Muscle of leg (tissue), 3 donors: ENCODE measurements at regions not wholly inside any gene's neighbourhood (a gene's known extent, or its start where the extent isn't known, plus 50 kb on each side); places are given as distances from the start of the nearest gene placed in this dataset.
A peak's percentile ranks its signal among the peaks of the same experiment; 100 is the strongest.
"Not testable (repeated sequence)": the region's sequence is repeated elsewhere in the genome, so short reads cannot be mapped to it uniquely, and the experiment has no call there.

Experiments used
- DNase-seq: peaks from one replicate; pipeline ENCODE4 v3.0.0; 2013
- H3K27ac ChIP-seq: one replicate; pipeline ENCODE4 v1.5.1; 2013; ENCODE audit warnings: mild to moderate bottlenecking, low read length, control low read depth
- H3K27me3 ChIP-seq: one replicate; pipeline ENCODE4 v1.6.1; 2013; ENCODE audit warnings: low read length; ENCODE audit not compliant: control insufficient read depth, insufficient read depth
- H3K36me3 ChIP-seq: one replicate; pipeline ENCODE4 v1.6.1; 2013; ENCODE audit warnings: low read length; ENCODE audit not compliant: control insufficient read depth, insufficient read depth
- H3K4me1 ChIP-seq: one replicate; pipeline ENCODE4 v1.6.1; 2013; ENCODE audit warnings: low read length; ENCODE audit not compliant: control insufficient read depth, insufficient read depth
- H3K4me3 ChIP-seq: one replicate; pipeline ENCODE4 v1.5.1; 2013; ENCODE audit warnings: low read length, control low read depth
- H3K9me3 ChIP-seq: replicated peaks from 2 replicates; pipeline ENCODE4 v1.6.1; 2013; ENCODE audit warnings: low read depth, low read length; ENCODE audit not compliant: control insufficient read depth
- WGBS: methylation state at CpG from one replicate; pipeline ENCODE4 v1.1.5; 2013; ENCODE audit warnings: missing lambda C conversion rate; ENCODE audit not compliant: insufficient coverage; 5-methylcytosine and 5-hydroxymethylcytosine counted together

GRCh38 chr20:12086359-12086758, 168.7 kb downstream of the BTBD3 start:
- no peak overlapping the region for H3K27ac ChIP-seq
- DNase-seq: no peak
- no peaks in the 10 kb centered on the region for H3K36me3 ChIP-seq
- no peaks in the 10 kb centered on the region for H3K4me1 ChIP-seq
- H3K4me3 ChIP-seq: no peak overlapping the region
- H3K27me3 ChIP-seq: no peaks in the 10 kb centered on the region
- H3K9me3 ChIP-seq: no peaks in the 10 kb centered on the region
- 60% methylated on average over 1 of the region's 1 CpG for WGBS

- Histone ChIP-seq H3K9me3 (no peaks in the 10 kb centered on the region), H3K27me3 (no peaks in the 10 kb centered on the region), H3K4me3 (no peak overlapping the region), H3K27ac (no peak overlapping the region), H3K36me3 (no peaks in the 10 kb centered on the region), H3K4me1 (no peaks in the 10 kb centered on the region)
- WGBS: no CpG with 5 or more reads among the region's 1 CpG
- DNase-seq: no peak
These were observed 173.2 kb downstream of the BTBD3 start for GRCh38 chr20:12090920-12091319.

- DNase-seq: no peak
- no peak overlapping the region for H3K27ac ChIP-seq
- H3K4me1 ChIP-seq: peaks cover 2% of the 10 kb centered on the region
- no peaks in the 10 kb centered on the region for H3K36me3 ChIP-seq
- H3K27me3 ChIP-seq: no peaks in the 10 kb centered on the region
- H3K9me3 ChIP-seq: no peaks in the 10 kb centered on the region
- no peak overlapping the region for H3K4me3 ChIP-seq
- WGBS: 77% methylated on average over 4 of the region's 10 CpGs
These were observed 175.5 kb downstream of the BTBD3 start for GRCh38 chr20:12093057-12093796.

- H3K27me3 ChIP-seq, DNase-seq, H3K27ac ChIP-seq, H3K9me3 ChIP-seq, H3K4me1 ChIP-seq, H3K4me3 ChIP-seq, H3K36me3 ChIP-seq: not testable (repeated sequence)
- WGBS: 88% methylated on average over 2 of the region's 3 CpGs
These were observed 176.1 kb downstream of the BTBD3 start for GRCh38 chr20:12093797-12094190.

GRCh38 chr20:12095180-12095920, 177.7 kb downstream of the BTBD3 start:
- Histone ChIP-seq H3K9me3 (no peaks in the 10 kb centered on the region), H3K27me3 (no peaks in the 10 kb centered on the region), H3K4me3 (no peak overlapping the region), H3K27ac (no peak overlapping the region), H3K4me1 (peaks cover 2% of the 10 kb centered on the region), H3K36me3 (no peaks in the 10 kb centered on the region)
- no peak for DNase-seq
- WGBS: 0% methylated on average over 1 of the region's 5 CpGs

GRCh38 chr20:12098421-12098820, 180.7 kb downstream of the BTBD3 start:
- H3K9me3 ChIP-seq: no peaks in the 10 kb centered on the region
- DNase-seq: peak; percentile 57
- H3K4me3 ChIP-seq: no peak overlapping the region
- H3K27ac ChIP-seq: no peak overlapping the region
- no peaks in the 10 kb centered on the region for H3K36me3 ChIP-seq
- peaks cover 2% of the 10 kb centered on the region for H3K4me1 ChIP-seq
- no peaks in the 10 kb centered on the region for H3K27me3 ChIP-seq
- WGBS: no CpG with 5 or more reads among the region's 2 CpGs

- Histone ChIP-seq H3K9me3 (no peaks in the 10 kb centered on the region), H3K36me3 (no peaks in the 10 kb centered on the region), H3K4me3 (no peak overlapping the region), H3K27me3 (no peaks in the 10 kb centered on the region), H3K4me1 (no peaks in the 10 kb centered on the region), H3K27ac (no peak overlapping the region)
- DNase-seq: no peak
- WGBS: no CpG with 5 or more reads among the region's 1 CpG
These were observed 191.2 kb downstream of the BTBD3 start for GRCh38 chr20:12108846-12109245.

GRCh38 chr20:12110274-12110673, 192.6 kb downstream of the BTBD3 start:
- no peaks in the 10 kb centered on the region for H3K4me1 ChIP-seq
- no peak overlapping the region for H3K27ac ChIP-seq
- no peaks in the 10 kb centered on the region for H3K36me3 ChIP-seq
- no peaks in the 10 kb centered on the region for H3K27me3 ChIP-seq
- no peaks in the 10 kb centered on the region for H3K9me3 ChIP-seq
- whole genome bisulfite sequencing: no CpG with 5 or more reads among the region's 3 CpGs
- no peak for DNase-seq
- H3K4me3 ChIP-seq: no peak overlapping the region

GRCh38 chr20:12110711-12111110, 193.0 kb downstream of the BTBD3 start:
- no CpG with 5 or more reads among the region's 2 CpGs for WGBS
- H3K9me3 ChIP-seq: no peaks in the 10 kb centered on the region
- DNase-seq: no peak

GRCh38 chr20:12111431-12112088, 193.9 kb downstream of the BTBD3 start:
- no peak for DNase-seq
- no peaks in the 10 kb centered on the region for H3K4me1 ChIP-seq
- WGBS: no CpG with 5 or more reads among the region's 3 CpGs
- H3K27ac ChIP-seq: no peak overlapping the region
- H3K9me3 ChIP-seq: no peaks in the 10 kb centered on the region
- no peak overlapping the region for H3K4me3 ChIP-seq
- H3K36me3 ChIP-seq: no peaks in the 10 kb centered on the region
- no peaks in the 10 kb centered on the region for H3K27me3 ChIP-seq

More at GRCh38 chr20:12110711-12111110, 193.0 kb downstream of the BTBD3 start:
- no peaks in the 10 kb centered on the region for H3K4me1 ChIP-seq
- no peaks in the 10 kb centered on the region for H3K27me3 ChIP-seq
- H3K36me3 ChIP-seq: no peaks in the 10 kb centered on the region
- no peak overlapping the region for H3K4me3 ChIP-seq
- no peak overlapping the region for H3K27ac ChIP-seq
